GM23338 (cell line): ENCODE measurements at regions not wholly inside any gene's neighbourhood (a gene's known extent, or its start where the extent isn't known, plus 50 kb on each side); places are given as distances from the start of the nearest gene placed in this dataset.

Experiments used
- CTCF ChIP-seq, 2 experiments: fragments of 200-600 bp in 1 of 2; sonication (generic) in 1 of 2; conservative IDR thresholded peaks; 2 replicates each; pipeline versions ENCODE4 v1.5.1 to v1.6.1; 2016 to 2017; ENCODE audit warnings: antibody characterized with exemption in 2 of 2, low read depth in 2 of 2, mild to moderate bottlenecking in 2 of 2, moderate library complexity in 1 of 2
- EZH2 ChIP-seq: fragments of 200-600 bp; sonication (generic); IDR thresholded peaks from one replicate; pipeline ENCODE4 v1.8.0; 2017; ENCODE audit warnings: antibody characterized with exemption, mild to moderate bottlenecking, low read depth; ENCODE audit not compliant: unreplicated experiment
- POLR2AphosphoS5 ChIP-seq: IDR thresholded peaks from 2 replicates; pipeline ENCODE4 v1.6.1; 2016; ENCODE audit warnings: antibody characterized with exemption, low read depth
- ZNF331 ChIP-seq: fragments of 250-450 bp; sonication (Bioruptor Pico); IDR thresholded peaks from 2 replicates; pipeline ENCODE4 v1.5.0; 2020; ENCODE audit warnings: low read depth, mild to moderate bottlenecking, moderate library complexity
- TF ChIP-seq, protein P1 (sequence below): fragments of 250-450 bp; sonication (Bioruptor Pico); IDR thresholded peaks from 2 replicates; pipeline ENCODE4 v1.5.0; 2020; ENCODE audit warnings: mild to moderate bottlenecking, moderate library complexity

DNA sequence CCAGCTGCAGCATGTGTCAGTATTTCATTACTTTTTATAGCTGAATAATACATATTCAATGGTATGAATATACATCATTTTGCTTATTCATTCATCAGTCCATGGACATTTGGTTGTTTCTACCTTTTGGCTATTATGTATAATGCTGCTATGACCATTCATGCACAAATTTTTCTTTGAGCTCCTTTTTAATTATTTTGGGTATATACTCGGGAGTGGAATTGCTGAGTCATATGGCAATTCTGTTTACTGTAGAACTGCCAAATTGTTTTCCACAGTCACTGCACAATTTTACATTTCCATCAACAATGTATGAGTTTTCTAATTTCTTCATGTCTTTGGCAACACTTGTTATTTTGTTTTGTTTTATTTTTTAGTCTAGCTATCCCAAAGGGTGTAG is 405.9 kb upstream of the PITX2 start:
- TF ChIP-seq CTCF (conservative IDR thresholded peaks at IDR 0.05; ENCODE audit: low read depth in 2 of 2) = no peak
- no peak for TF ChIP-seq EZH2
- no peak for TF ChIP-seq ZNF331 (CRISPR knock-in tag)
- TF ChIP-seq POLR2AphosphoS5 = no peak
- TF ChIP-seq, protein P1, sequence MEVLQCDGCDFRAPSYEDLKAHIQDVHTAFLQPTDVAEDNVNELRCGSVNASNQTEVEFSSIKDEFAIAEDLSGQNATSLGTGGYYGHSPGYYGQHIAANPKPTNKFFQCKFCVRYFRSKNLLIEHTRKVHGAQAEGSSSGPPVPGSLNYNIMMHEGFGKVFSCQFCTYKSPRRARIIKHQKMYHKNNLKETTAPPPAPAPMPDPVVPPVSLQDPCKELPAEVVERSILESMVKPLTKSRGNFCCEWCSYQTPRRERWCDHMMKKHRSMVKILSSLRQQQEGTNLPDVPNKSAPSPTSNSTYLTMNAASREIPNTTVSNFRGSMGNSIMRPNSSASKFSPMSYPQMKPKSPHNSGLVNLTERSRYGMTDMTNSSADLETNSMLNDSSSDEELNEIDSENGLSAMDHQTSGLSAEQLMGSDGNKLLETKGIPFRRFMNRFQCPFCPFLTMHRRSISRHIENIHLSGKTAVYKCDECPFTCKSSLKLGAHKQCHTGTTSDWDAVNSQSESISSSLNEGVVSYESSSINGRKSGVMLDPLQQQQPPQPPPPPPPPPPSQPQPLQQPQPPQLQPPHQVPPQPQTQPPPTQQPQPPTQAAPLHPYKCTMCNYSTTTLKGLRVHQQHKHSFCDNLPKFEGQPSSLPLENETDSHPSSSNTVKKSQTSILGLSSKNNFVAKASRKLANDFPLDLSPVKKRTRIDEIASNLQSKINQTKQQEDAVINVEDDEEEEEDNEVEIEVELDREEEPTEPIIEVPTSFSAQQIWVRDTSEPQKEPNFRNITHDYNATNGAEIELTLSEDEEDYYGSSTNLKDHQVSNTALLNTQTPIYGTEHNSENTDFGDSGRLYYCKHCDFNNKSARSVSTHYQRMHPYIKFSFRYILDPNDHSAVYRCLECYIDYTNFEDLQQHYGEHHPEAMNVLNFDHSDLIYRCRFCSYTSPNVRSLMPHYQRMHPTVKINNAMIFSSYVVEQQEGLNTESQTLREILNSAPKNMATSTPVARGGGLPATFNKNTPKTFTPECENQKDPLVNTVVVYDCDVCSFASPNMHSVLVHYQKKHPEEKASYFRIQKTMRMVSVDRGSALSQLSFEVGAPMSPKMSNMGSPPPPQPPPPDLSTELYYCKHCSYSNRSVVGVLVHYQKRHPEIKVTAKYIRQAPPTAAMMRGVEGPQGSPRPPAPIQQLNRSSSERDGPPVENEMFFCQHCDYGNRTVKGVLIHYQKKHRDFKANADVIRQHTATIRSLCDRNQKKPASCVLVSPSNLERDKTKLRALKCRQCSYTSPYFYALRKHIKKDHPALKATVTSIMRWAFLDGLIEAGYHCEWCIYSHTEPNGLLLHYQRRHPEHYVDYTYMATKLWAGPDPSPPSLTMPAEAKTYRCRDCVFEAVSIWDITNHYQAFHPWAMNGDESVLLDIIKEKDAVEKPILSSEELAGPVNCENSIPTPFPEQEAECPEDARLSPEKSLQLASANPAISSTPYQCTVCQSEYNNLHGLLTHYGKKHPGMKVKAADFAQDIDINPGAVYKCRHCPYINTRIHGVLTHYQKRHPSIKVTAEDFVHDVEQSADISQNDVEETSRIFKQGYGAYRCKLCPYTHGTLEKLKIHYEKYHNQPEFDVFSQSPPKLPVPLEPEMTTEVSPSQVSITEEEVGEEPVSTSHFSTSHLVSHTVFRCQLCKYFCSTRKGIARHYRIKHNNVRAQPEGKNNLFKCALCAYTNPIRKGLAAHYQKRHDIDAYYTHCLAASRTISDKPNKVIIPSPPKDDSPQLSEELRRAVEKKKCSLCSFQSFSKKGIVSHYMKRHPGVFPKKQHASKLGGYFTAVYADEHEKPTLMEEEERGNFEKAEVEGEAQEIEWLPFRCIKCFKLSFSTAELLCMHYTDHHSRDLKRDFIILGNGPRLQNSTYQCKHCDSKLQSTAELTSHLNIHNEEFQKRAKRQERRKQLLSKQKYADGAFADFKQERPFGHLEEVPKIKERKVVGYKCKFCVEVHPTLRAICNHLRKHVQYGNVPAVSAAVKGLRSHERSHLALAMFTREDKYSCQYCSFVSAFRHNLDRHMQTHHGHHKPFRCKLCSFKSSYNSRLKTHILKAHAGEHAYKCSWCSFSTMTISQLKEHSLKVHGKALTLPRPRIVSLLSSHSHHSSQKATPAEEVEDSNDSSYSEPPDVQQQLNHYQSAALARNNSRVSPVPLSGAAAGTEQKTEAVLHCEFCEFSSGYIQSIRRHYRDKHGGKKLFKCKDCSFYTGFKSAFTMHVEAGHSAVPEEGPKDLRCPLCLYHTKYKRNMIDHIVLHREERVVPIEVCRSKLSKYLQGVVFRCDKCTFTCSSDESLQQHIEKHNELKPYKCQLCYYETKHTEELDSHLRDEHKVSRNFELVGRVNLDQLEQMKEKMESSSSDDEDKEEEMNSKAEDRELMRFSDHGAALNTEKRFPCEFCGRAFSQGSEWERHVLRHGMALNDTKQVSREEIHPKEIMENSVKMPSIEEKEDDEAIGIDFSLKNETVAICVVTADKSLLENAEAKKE = no peak
